Neutrophil (primary cell): ENCODE measurements at regions not wholly inside any gene's neighbourhood (a gene's known extent, or its start where the extent isn't known, plus 50 kb on each side); places are given as distances from the start of the nearest gene placed in this dataset.

Experiments
- H3K27ac ChIP-seq: fragments of 200-600 bp; sonication (generic); 2 replicates; pipeline ENCODE4 v1.5.1; 2016; ENCODE audit warnings: mild to moderate bottlenecking, moderate library complexity
- H3K27me3 ChIP-seq: fragments of 200-600 bp; sonication (generic); 2 replicates; pipeline ENCODE4 v1.6.0; 2016; ENCODE audit warnings: mild to moderate bottlenecking
- H3K36me3 ChIP-seq: fragments of 200-600 bp; sonication (generic); 2 replicates; pipeline ENCODE4 v1.5.1; 2017
- H3K4me1 ChIP-seq, 2 experiments: fragments of 200-600 bp in 1 of 2; sonication (generic) in 1 of 2; 1 replicate in 1 of 2; 2 replicates in 1 of 2; pipeline versions ENCODE4 v1.5.1 to v1.6.1; 2013 to 2016; ENCODE audit warnings: low read depth in 1 of 2, low read length in 1 of 2, mild to moderate bottlenecking in 1 of 2, moderate library complexity in 1 of 2; ENCODE audit not compliant: control insufficient read depth in 1 of 2, insufficient read depth in 1 of 2
- H3K4me3 ChIP-seq, 2 experiments: fragments of 200-600 bp in 1 of 2; sonication (generic) in 1 of 2; 1 replicate in 1 of 2; 2 replicates in 1 of 2; pipeline ENCODE4 v1.5.1; 2013 to 2016; ENCODE audit warnings: low read depth in 1 of 2, low read length in 1 of 2, mild to moderate bottlenecking in 1 of 2, moderate library complexity in 1 of 2
- H3K9me3 ChIP-seq: fragments of 200-600 bp; sonication (generic); 2 replicates; pipeline ENCODE4 v1.5.1; 2016
- CTCF ChIP-seq: fragments of 200-600 bp; sonication (generic); IDR thresholded peaks from 2 replicates; pipeline ENCODE4 v1.5.1; 2016; ENCODE audit warnings: antibody characterized with exemption

- H3K4me1 ChIP-seq, result no peaks in the 10 kb centered on the region
- H3K4me3 ChIP-seq, result no peak overlapping the region
- TF ChIP-seq CTCF, result no peak
- no peaks in the 10 kb centered on the region for H3K27me3 ChIP-seq
- H3K27ac ChIP-seq, result no peak overlapping the region
- no peaks in the 10 kb centered on the region for H3K9me3 ChIP-seq
- H3K36me3 ChIP-seq, result no peaks in the 10 kb centered on the region
Measured at GRCh38 chr1:96333522-96334235, 387.9 kb upstream of the PTBP2 start.

- Histone ChIP-seq H3K36me3 (no peaks in the 10 kb centered on the region), H3K4me1 (no peaks in the 10 kb centered on the region), H3K9me3 (no peaks in the 10 kb centered on the region), H3K4me3 (no peak overlapping the region), H3K27ac (no peak overlapping the region), H3K27me3 (no peaks in the 10 kb centered on the region)
- TF ChIP-seq CTCF, result no peak
Measured at GRCh38 chr1:96334236-96334557, 387.4 kb upstream of the PTBP2 start.

- no peak overlapping the region for H3K27ac ChIP-seq
- H3K4me1 ChIP-seq, result no peaks in the 10 kb centered on the region
- H3K9me3 ChIP-seq, result no peaks in the 10 kb centered on the region
- H3K27me3 ChIP-seq, result no peaks in the 10 kb centered on the region
- H3K4me3 ChIP-seq, result no peak overlapping the region
- H3K36me3 ChIP-seq, result no peaks in the 10 kb centered on the region
- no peak for TF ChIP-seq CTCF
Measured at GRCh38 chr1:96338622-96339021, 383.0 kb upstream of the PTBP2 start.

- H3K27ac ChIP-seq, result no peak overlapping the region
- H3K27me3 ChIP-seq, result no peaks in the 10 kb centered on the region
- no peaks in the 10 kb centered on the region for H3K9me3 ChIP-seq
- H3K36me3 ChIP-seq, result no peaks in the 10 kb centered on the region
- no peak overlapping the region for H3K4me3 ChIP-seq
- no peak for TF ChIP-seq CTCF
- no peaks in the 10 kb centered on the region for H3K4me1 ChIP-seq
Measured at GRCh38 chr1:96340686-96341085, 380.9 kb upstream of the PTBP2 start.

- Histone ChIP-seq H3K4me1 (no peaks in the 10 kb centered on the region), H3K4me3 (no peak overlapping the region), H3K9me3 (no peaks in the 10 kb centered on the region), H3K27ac (no peak overlapping the region), H3K27me3 (no peaks in the 10 kb centered on the region), H3K36me3 (no peaks in the 10 kb centered on the region)
- TF ChIP-seq CTCF, result no peak
Measured at GRCh38 chr1:96346719-96347118, 374.9 kb upstream of the PTBP2 start.

- Histone ChIP-seq H3K4me3 (no peak overlapping the region), H3K27ac (no peak overlapping the region), H3K4me1 (no peaks in the 10 kb centered on the region), H3K9me3 (no peaks in the 10 kb centered on the region), H3K27me3 (no peaks in the 10 kb centered on the region), H3K36me3 (no peaks in the 10 kb centered on the region)
- TF ChIP-seq CTCF, result no peak
Measured at GRCh38 chr1:96349896-96350295, 371.7 kb upstream of the PTBP2 start.
